ENCODE measurements at regions not wholly inside any gene's neighbourhood (a gene's known extent, or its start where the extent isn't known, plus 50 kb on each side); places are given as distances from the start of the nearest gene placed in this dataset.

GRCh38 chr10:128775743-128776142 is 649.5 kb upstream of the MKI67 start:
- peaks cover 2% of the 10 kb centered on the region for H3K36me3 Mint-ChIP-seq (ENCODE audit: low read depth)
- no peak for TF ChIP-seq CTCF (conservative IDR thresholded peaks at IDR 0.05)

GRCh38 chr10:128776673-128777252 is 650.5 kb upstream of the MKI67 start:
- peaks cover 14% of the 10 kb centered on the region for H3K9me3 Mint-ChIP-seq
- H3K4me3 Mint-ChIP-seq = no peak overlapping the region
- DNase-seq (ENCODE audit: low read depth, low spot score) = no peak
- H3K4me1 Mint-ChIP-seq = peaks cover 5% of the 10 kb centered on the region
- H3K36me3 Mint-ChIP-seq (ENCODE audit: low read depth) = peaks cover 2% of the 10 kb centered on the region
- H3K27ac Mint-ChIP-seq (ENCODE audit: unreplicated experiment) = no peak overlapping the region
- no peaks in the 10 kb centered on the region for H3K27me3 Mint-ChIP-seq (ENCODE audit: low read depth)
- no peak for TF ChIP-seq CTCF (conservative IDR thresholded peaks at IDR 0.05)

More at GRCh38 chr10:128775743-128776142, 649.5 kb upstream of the MKI67 start:
- H3K27me3 Mint-ChIP-seq (ENCODE audit: low read depth) = no peaks in the 10 kb centered on the region
- H3K27ac Mint-ChIP-seq (ENCODE audit: unreplicated experiment) = no peak overlapping the region
- no peak for DNase-seq (ENCODE audit: low read depth, low spot score)
- H3K9me3 Mint-ChIP-seq = peaks cover 14% of the 10 kb centered on the region
- H3K4me1 Mint-ChIP-seq = peaks cover 5% of the 10 kb centered on the region
- no peak overlapping the region for H3K4me3 Mint-ChIP-seq

- no peak for DNase-seq (ENCODE audit: low read depth, low spot score)
- H3K4me3 Mint-ChIP-seq = no peak overlapping the region
- H3K4me1 Mint-ChIP-seq = peaks cover 5% of the 10 kb centered on the region
- no peak overlapping the region for H3K27ac Mint-ChIP-seq (ENCODE audit: unreplicated experiment)
- no peaks in the 10 kb centered on the region for H3K27me3 Mint-ChIP-seq (ENCODE audit: low read depth)
- H3K9me3 Mint-ChIP-seq = peaks cover 10% of the 10 kb centered on the region
- TF ChIP-seq CTCF (conservative IDR thresholded peaks at IDR 0.05) = no peak
- H3K36me3 Mint-ChIP-seq (ENCODE audit: low read depth) = no peaks in the 10 kb centered on the region
Measured at GRCh38 chr10:128777342-128777741, 651.1 kb upstream of the MKI67 start.

GRCh38 chr10:128779416-128779815 is 653.2 kb upstream of the MKI67 start:
- H3K27me3 Mint-ChIP-seq (ENCODE audit: low read depth) = no peaks in the 10 kb centered on the region

GRCh38 chr10:128780156-128780761 is 654.0 kb upstream of the MKI67 start:
- H3K27ac Mint-ChIP-seq (ENCODE audit: unreplicated experiment) = no peak overlapping the region
- H3K4me1 Mint-ChIP-seq = peaks cover 5% of the 10 kb centered on the region
- no peak for TF ChIP-seq CTCF (conservative IDR thresholded peaks at IDR 0.05)
- H3K4me3 Mint-ChIP-seq = no peak overlapping the region
- no peaks in the 10 kb centered on the region for H3K36me3 Mint-ChIP-seq (ENCODE audit: low read depth)
- no peaks in the 10 kb centered on the region for H3K9me3 Mint-ChIP-seq
- DNase-seq (ENCODE audit: low read depth, low spot score) = no peak
- no peaks in the 10 kb centered on the region for H3K27me3 Mint-ChIP-seq (ENCODE audit: low read depth)

More at GRCh38 chr10:128779416-128779815, 653.2 kb upstream of the MKI67 start:
- H3K4me3 Mint-ChIP-seq = no peak overlapping the region
- peaks cover 3% of the 10 kb centered on the region for H3K9me3 Mint-ChIP-seq
- H3K36me3 Mint-ChIP-seq (ENCODE audit: low read depth) = no peaks in the 10 kb centered on the region
- no peak overlapping the region for H3K27ac Mint-ChIP-seq (ENCODE audit: unreplicated experiment)
- no peak for DNase-seq (ENCODE audit: low read depth, low spot score)
- TF ChIP-seq CTCF (conservative IDR thresholded peaks at IDR 0.05) = no peak
- peaks cover 5% of the 10 kb centered on the region for H3K4me1 Mint-ChIP-seq

All from neural crest cell (in vitro differentiated cells).